ENCODE measurements at regions not wholly inside any gene's neighbourhood (a gene's known extent, or its start where the extent isn't known, plus 50 kb on each side); places are given as distances from the start of the nearest gene placed in this dataset.
"Not testable (repeated sequence)": the region's sequence is repeated elsewhere in the genome, so short reads cannot be mapped to it uniquely, and the experiment has no call there.

- DNase-seq (ENCODE audit: low spot score), result no peak
Measured at GRCh38 chr14:38705220-38705619, 397.8 kb downstream of the SEC23A start.

GRCh38 chr14:38704220-38704619 is 398.8 kb downstream of the SEC23A start:
- no peak for DNase-seq (ENCODE audit: low spot score)

- DNase-seq (ENCODE audit: low spot score), result no peak
Measured at GRCh38 chr14:38696925-38697324, 406.1 kb downstream of the SEC23A start.

- DNase-seq (ENCODE audit: low spot score), result no peak
Measured at GRCh38 chr14:38693423-38693822, 409.6 kb downstream of the SEC23A start.

- no peak for DNase-seq (ENCODE audit: low spot score)
Measured at GRCh38 chr14:38669027-38669426, 413.1 kb upstream of the CLEC14A start.

- no peak for DNase-seq (ENCODE audit: low spot score)
Measured at GRCh38 chr14:38663382-38663781, 407.5 kb upstream of the CLEC14A start.

- no peak for DNase-seq (ENCODE audit: low spot score)
Measured at GRCh38 chr14:38662781-38663180, 406.9 kb upstream of the CLEC14A start.

GRCh38 chr14:38646391-38646790 is 390.5 kb upstream of the CLEC14A start:
- DNase-seq (ENCODE audit: low spot score), result no peak

- DNase-seq (ENCODE audit: low spot score), result not testable (repeated sequence)
Measured at GRCh38 chr14:38634913-38635312, 379.0 kb upstream of the CLEC14A start.

- DNase-seq (ENCODE audit: low spot score), result no peak
Measured at GRCh38 chr14:38629412-38629811, 373.5 kb upstream of the CLEC14A start.

- no peak for DNase-seq (ENCODE audit: low spot score)
Measured at GRCh38 chr14:38627163-38627562, 371.3 kb upstream of the CLEC14A start.

GRCh38 chr14:38623661-38624060 is 367.8 kb upstream of the CLEC14A start:
- DNase-seq (ENCODE audit: low spot score), result no peak

- DNase-seq (ENCODE audit: low spot score), result peak; percentile 2
Measured at GRCh38 chr14:38618514-38618913, 362.6 kb upstream of the CLEC14A start.

- DNase-seq (ENCODE audit: low spot score), result no peak
Measured at GRCh38 chr14:38616959-38617358, 361.1 kb upstream of the CLEC14A start.

GRCh38 chr14:38611928-38612327 is 356.0 kb upstream of the CLEC14A start:
- DNase-seq (ENCODE audit: low spot score), result no peak

- no peak for DNase-seq (ENCODE audit: low spot score)
Measured at GRCh38 chr14:38608244-38608643, 352.4 kb upstream of the CLEC14A start.

- DNase-seq (ENCODE audit: low spot score), result no peak
Measured at GRCh38 chr14:38605193-38606114, 349.6 kb upstream of the CLEC14A start.

GRCh38 chr14:38600572-38600971 is 344.7 kb upstream of the CLEC14A start:
- not testable (repeated sequence) for DNase-seq (ENCODE audit: low spot score)

GRCh38 chr14:38593476-38593875 is 337.6 kb upstream of the CLEC14A start:
- no peak for DNase-seq (ENCODE audit: low spot score)

GRCh38 chr14:38592764-38593442 is 337.0 kb upstream of the CLEC14A start:
- no peak for DNase-seq (ENCODE audit: low spot score)

GRCh38 chr14:38589747-38590350 is 334.0 kb upstream of the CLEC14A start:
- DNase-seq (ENCODE audit: low spot score), result no peak

- DNase-seq (ENCODE audit: low spot score), result no peak
Measured at GRCh38 chr14:38583471-38583870, 327.6 kb upstream of the CLEC14A start.

- no peak for DNase-seq (ENCODE audit: low spot score)
Measured at GRCh38 chr14:38578278-38578681, 322.4 kb upstream of the CLEC14A start.

All from HuH-7 (cell line).